ENCODE measurements at regions not wholly inside any gene's neighbourhood (a gene's known extent, or its start where the extent isn't known, plus 50 kb on each side); places are given as distances from the start of the nearest gene placed in this dataset.

DNA sequence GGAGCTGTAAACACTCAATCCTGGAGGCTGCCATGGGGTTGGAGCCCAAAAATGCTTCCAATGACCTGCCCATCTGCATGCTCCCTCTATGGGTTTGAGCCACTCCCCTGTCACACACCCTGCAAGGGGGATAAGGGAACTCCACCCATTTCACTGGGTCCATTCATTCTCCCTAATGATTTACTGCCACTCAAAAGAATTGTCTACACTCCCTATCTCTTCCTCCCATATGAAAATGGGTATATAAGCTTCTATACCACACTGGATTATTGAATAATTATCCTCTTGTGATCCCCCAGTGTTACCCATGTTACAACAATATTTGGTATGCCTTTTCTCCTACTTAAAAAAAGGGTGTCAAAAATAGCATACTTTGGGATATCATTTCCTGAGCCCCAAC lies 260.8 kb upstream of the CCDC196 start:
- no peak for TF ChIP-seq POLR2A (IDR thresholded peaks at IDR 0.05; ENCODE audit: low read length)
- TF ChIP-seq GATA1 (IDR thresholded peaks at IDR 0.05; ENCODE audit: low read depth, low read length): no peak

All from erythroblast (primary cell).